ENCODE measurements at regions not wholly inside any gene's neighbourhood (a gene's known extent, or its start where the extent isn't known, plus 50 kb on each side); places are given as distances from the start of the nearest gene placed in this dataset.

- TF ChIP-seq ZNF277 (CRISPR knock-in tag; IDR thresholded peaks at IDR 0.05; ENCODE audit: borderline replicate concordance): no peak
- no peak for TF ChIP-seq ZNF436 (CRISPR knock-in tag; IDR thresholded peaks at IDR 0.05)
- TF ChIP-seq POLR2A (conservative IDR thresholded peaks at IDR 0.05): no peak
Measured at GRCh38 chr5:83865579-83865978, 144.9 kb upstream of the HAPLN1 start (continued).

GRCh38 chr5:83864652-83865051, 144.0 kb upstream of the HAPLN1 start:
- Histone ChIP-seq H3K4me2 (ENCODE audit: insufficient read depth, low read length) (no peak overlapping the region), H3K9me1 (ENCODE audit: control insufficient read depth, insufficient read depth, low read length) (no peaks in the 10 kb centered on the region), H2AFZ (ENCODE audit: low read depth, low read length) (no peak overlapping the region), H3K4me1 (replicated peaks in 1 of 2; ENCODE audit: control insufficient read depth in 2 of 2, insufficient read depth in 2 of 2, low read length in 2 of 2) (no peaks in the 10 kb centered on the region), H3K79me2 (ENCODE audit: control insufficient read depth, insufficient read depth, low read length) (no peaks in the 10 kb centered on the region), H3K36me3 (ENCODE audit: control insufficient read depth, insufficient read depth, low read length) (no peaks in the 10 kb centered on the region), H3K27me3 (ENCODE audit: control insufficient read depth in 2 of 2, insufficient read depth in 2 of 2, low read length in 2 of 2) (no peaks in the 10 kb centered on the region), H3K9ac (ENCODE audit: insufficient read depth in 1 of 2, low read depth in 2 of 2, low read length in 2 of 2) (no peak overlapping the region), H3K9me3 (replicated peaks; ENCODE audit: control insufficient read depth, insufficient read depth, low read depth, low read length) (no peaks in the 10 kb centered on the region), H3K4me3 (no peak overlapping the region), H3K27ac (ENCODE audit: extremely low read depth, low read depth, low read length) (no peak overlapping the region), H4K20me1 (replicated peaks; ENCODE audit: control insufficient read depth, insufficient read depth, low read length) (no peaks in the 10 kb centered on the region)
- intact Hi-C loops (cut with micrococcal nuclease) (no loop called here), in situ Hi-C loops (cut with MboI) (no loop called here)
- no peak for DNase-seq (ENCODE audit: extremely low read depth in 1 of 4, low spot score in 3 of 4)
- no peak for TF ChIP-seq RNF2 (IDR thresholded peaks at IDR 0.05)
- no peak for TF ChIP-seq CXXC5 (CRISPR knock-in tag; IDR thresholded peaks at IDR 0.05)
- TF ChIP-seq KDM5B (IDR thresholded peaks at IDR 0.05; ENCODE audit: insufficient replicate concordance, low read depth, low read length): no peak
- TF ChIP-seq ELK3 (CRISPR knock-in tag; IDR thresholded peaks at IDR 0.05): no peak
- TF ChIP-seq ZNF224 (CRISPR knock-in tag; IDR thresholded peaks at IDR 0.05): no peak
- no peak for TF ChIP-seq TCFL5 (CRISPR knock-in tag; conservative IDR thresholded peaks at IDR 0.05)
- no peak for TF ChIP-seq ZNF232 (CRISPR knock-in tag; IDR thresholded peaks at IDR 0.05)
- TF ChIP-seq CREB5 (CRISPR knock-in tag; IDR thresholded peaks at IDR 0.05): no peak
- no peak for TF ChIP-seq MITF (IDR thresholded peaks at IDR 0.05)
- no peak for TF ChIP-seq POLR2B (IDR thresholded peaks at IDR 0.05; ENCODE audit: low read depth, partially characterized antibody)
- TF ChIP-seq NCOA2 (IDR thresholded peaks at IDR 0.05; ENCODE audit: partially characterized antibody in 2 of 2): no peak
- ChIA-PET POLR2A (no interaction called here), CTCF (ENCODE audit: low intra/inter-chr PET ratio) (no interaction called here)
- no peak for ATAC-seq
- no TSS peak for BruUV-seq (replicated peaks)
- 0% methylated on average over 1 of the region's 1 CpG for WGBS (ENCODE audit: insufficient coverage, low coverage, missing lambda C conversion rate)
- FAIRE-seq: no peak
